Dedifferentiated amniotic fluid mesenchymal stem cell (primary cell): ENCODE measurements at regions not wholly inside any gene's neighbourhood (a gene's known extent, or its start where the extent isn't known, plus 50 kb on each side); places are given as distances from the start of the nearest gene placed in this dataset.

Experiments used
- DNase-seq: peaks from one replicate; pipeline ENCODE4 v3.0.0-alpha.2; 2016; ENCODE audit errors: extremely low spot score

DNA sequence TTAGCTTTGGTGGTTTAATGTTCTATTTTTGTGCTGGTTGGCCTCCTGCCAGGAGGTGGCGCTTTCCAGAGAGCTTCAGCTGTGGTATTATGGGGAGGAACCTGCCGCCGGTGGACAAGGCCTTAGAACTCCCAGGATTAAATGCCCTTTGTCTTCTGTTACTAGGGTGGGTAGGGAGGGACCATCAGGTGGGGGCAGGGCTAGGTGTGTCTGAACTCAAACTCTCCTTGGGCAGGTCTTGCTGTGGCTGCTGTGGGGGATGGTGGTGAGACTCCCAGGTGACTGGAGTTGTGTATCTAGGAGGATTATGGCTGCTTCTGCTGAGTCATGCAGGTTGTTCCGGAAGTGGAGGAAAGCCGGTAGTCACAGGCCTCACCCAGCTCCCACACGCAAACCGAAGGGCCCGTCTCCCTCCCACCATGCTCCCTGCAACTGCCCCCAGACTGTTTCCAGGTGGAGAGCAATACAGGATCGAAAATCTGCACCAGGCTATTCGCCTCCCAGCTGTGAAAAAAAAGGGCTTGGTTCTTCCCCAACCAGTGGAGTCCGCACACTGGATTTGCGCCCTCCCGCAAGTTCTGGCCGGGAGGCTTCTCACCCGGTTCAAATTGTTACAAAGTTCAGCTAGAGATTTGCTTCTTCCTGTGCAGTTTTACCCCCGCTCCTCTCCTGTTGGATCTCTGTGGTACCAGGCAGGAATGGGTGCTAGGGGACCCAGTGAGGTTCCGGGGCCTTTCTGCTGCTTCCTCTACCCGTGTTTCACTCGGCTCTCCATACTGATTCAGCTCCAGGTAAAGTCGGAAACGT, 220.5 kb downstream of the CENPF start:
- DNase-seq: no peak

- no peak for DNase-seq
Observed at GRCh38 chr1:214824763-214825162, 221.8 kb downstream of the CENPF start.

GRCh38 chr1:214826619-214827018, 223.6 kb downstream of the CENPF start:
- DNase-seq: no peak

DNA sequence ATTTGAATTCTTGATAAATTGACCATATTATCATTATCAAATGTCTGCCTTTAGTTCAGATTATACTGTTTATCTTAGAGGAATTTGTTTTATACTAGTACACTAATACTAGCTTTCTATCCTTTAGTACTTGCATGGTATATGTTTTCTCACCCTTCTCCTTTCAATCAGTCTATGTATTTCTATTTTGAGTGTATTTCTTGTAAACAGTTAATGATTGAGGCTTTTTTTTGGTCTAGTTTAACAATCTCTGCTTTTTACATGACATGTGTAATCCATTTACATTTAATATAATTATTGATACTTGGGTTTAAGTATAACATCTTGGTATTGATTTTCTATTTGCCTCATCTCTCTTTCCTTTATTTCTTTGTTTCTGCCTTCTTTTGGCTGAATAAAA, 224.9 kb downstream of the CENPF start:
- DNase-seq: no peak

GRCh38 chr1:214830941-214831340, 227.9 kb downstream of the CENPF start:
- peak; percentile 23 for DNase-seq

DNA sequence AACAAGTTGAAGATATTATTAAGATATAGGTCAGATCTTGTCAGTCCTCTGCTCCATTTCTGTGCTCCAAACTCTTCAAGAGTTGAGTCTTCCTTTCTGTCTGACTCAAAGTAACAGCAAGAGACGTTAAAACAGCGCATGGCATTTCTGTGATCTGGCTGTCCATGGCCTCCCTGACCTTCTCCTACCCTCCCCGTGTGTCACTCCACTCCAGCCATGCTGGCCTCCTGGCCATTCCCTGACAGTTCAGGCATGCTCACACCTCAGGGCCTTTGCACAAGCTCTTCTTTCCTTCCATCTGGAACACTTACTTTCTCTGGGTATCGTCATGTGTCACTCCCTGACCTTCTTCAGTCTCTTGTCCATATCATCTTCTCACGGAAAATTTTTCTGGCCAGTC, 229.0 kb downstream of the CENPF start:
- DNase-seq: no peak

GRCh38 chr1:214833178-214833756, 230.3 kb downstream of the CENPF start:
- DNase-seq: peak; percentile 69

GRCh38 chr1:214837376-214837775, 234.4 kb downstream of the CENPF start:
- DNase-seq: no peak

- peak; percentile 55 for DNase-seq
Observed at GRCh38 chr1:214838351-214838750, 235.4 kb downstream of the CENPF start.

- DNase-seq: no peak
Observed at GRCh38 chr1:214840356-214840755, 237.4 kb downstream of the CENPF start.

- DNase-seq: no peak
Observed at GRCh38 chr1:214842856-214843255, 239.7 kb upstream of the KCNK2 start.

DNA sequence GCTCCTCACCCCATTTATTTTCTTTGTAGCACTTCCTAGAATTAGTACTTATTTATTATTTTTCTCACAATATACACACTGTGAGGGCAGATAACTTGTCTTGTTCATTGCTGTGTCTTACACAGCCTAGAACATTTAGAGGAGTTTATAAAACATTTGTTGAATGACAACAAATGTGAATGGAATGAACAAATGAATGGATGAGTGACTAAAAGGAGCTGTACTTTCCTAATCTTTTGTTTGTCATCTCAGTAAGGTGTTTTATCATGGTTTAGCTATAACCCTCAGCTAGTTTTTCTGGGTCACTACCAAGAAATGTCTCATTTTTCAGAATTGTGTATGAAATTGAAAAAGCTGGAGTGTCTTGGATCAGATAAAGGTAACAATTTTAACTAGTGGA, 239.3 kb upstream of the KCNK2 start:
- no peak for DNase-seq

- no peak for DNase-seq
Observed at GRCh38 chr1:214844319-214844718, 238.2 kb upstream of the KCNK2 start.

GRCh38 chr1:214846276-214846675, 236.3 kb upstream of the KCNK2 start:
- DNase-seq: no peak

DNA sequence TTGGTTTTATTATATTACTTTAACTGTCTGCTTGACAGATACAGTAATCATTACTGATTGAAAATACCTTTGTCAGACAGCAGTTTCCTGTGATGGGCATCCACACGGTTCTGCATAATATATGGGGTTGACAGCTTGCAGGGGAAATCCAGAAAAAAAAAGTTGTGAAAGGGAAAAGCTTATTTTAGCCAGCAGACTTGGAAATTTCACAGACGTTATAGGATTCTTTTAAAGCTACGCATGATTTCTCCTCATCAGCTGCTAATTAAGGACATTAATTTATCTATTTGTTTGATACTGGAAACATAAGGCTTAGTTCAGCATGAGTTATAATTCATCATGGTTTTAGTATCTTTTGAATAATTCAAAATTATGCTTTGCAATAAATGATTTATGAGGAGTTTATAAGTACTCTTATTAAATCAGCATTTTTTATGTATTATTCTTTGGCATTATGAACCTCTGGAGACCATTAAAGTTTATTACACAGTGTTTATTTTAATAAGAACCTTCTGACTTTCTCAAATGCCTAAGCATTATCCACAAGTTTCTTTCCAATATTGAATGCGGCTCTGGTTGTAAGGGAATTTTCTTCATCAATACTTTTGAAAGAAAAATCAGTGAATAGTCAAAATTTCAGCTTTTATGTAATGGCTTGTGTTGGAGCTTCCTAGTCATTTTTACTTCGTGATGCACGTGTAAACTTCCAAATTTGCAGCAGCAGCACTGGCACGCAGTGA, 235.3 kb upstream of the KCNK2 start:
- DNase-seq: no peak

DNA sequence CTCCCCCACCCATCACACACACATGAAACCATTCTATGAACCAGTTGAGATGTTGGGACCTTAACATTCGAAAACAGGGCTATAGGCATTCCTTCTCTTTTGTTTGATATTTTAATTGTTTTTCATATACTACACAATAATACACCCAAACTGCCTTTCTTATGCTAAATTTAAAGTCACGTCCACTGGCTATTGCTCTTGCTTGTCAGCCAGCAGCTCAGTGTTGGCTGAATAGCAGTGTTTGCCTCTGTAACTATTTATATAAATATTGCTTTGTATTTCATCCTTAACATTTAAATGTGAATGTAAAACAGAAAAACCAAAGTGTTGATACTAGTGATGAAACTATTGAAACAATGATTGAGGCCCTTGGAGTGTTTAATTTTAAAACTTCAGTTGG, 234.4 kb upstream of the KCNK2 start:
- DNase-seq: no peak

DNA sequence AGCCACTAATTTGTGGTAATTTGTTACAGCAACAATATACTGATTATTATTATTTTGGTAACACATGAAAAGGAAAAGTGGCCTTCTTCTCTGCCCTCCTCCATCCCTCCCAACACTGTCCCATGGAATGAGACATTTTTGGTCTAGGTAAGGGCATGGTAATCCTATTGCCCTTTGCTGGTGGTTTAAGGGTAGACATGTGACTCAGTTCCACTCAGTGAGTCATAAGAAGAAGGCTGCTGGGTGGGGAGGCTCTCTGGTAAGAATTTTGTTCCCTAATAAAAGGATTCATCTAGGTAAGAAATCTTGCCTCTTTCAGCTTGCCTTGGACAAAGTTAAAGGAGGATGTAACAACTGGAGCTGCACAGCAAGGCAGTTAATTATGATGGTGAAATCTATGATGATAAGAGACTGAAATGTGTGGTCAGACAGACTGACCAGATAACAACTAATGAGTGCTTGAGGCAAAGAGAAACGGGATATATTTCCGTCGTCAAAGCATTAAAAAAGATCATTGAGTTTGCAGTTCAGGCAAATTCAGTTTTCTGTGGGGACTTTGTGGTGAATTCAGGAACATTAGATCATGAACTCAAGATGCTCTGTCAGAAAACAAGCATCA, 232.0 kb upstream of the KCNK2 start:
- DNase-seq: no peak

DNA sequence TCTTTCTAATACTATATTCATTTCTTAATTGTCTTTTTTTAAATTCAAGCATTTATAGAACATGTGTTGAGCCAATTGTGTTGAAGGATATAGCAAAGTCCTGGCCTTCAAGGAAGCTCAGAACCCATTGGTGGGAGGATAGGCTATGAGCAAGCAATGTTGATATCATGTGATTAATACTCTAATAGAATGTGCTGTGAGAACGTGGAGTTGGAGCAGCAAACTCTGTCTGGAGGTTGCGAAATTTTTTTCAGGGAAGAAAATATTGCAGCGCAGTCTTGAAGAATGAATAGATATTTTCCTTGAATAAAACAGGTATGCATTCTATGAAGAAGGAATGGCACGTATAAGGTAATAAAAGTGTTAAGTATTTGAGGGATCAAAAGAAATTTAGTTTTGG, 229.2 kb upstream of the KCNK2 start:
- DNase-seq: no peak

DNA sequence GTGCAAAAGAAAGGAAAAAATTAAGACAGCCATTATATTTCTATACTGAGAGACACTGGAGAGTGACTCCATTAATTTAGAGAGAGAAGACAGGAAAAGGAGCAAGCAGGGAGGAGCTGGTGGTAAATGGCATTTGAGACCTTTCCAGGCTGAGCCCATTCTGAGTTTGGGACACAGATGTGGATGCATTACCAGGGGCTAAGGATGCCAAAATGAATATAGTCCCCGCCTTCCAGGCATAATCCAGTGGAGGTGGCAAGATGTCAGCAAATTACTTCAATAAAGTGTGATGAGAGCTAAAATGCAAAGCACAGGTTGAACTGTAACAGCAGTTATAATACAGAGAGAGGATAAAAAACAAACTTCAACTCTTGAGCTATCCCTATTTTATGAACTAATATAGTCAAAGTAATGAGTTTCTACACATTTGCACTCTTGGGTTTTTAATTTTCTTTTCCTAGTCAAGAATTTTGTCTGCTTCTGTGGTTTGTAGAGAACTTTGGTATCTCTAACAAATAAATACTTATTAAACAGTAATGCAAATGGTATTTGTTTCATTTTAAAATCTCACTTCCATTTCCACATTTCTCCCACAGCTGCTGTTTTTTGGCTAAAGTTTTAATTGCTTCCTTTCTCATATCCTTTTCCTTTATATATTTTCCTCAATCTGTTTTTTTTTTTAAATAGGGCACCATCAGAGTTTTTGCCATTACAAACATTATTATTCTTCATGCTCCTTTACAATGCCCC, 228.2 kb upstream of the KCNK2 start:
- DNase-seq: no peak

DNA sequence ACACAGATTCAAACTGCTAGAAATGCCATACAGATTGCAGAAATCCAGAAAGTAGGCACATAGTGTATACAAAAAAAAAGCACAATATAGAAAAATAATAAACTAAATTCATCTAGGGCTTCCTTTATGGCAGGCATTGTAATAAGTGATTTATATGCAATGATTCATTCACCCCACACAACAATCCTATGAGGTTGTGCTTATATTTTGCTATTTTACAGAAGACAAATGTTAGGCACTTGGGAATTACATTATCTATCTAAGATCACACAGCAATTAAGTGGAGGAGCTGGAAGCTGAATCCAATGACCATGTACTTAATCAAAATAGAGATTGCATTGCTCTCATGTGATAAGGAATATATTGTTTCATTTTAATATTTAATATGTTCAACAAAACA, 225.7 kb upstream of the KCNK2 start:
- DNase-seq: no peak

- peak; percentile 35 for DNase-seq
Observed at GRCh38 chr1:214857716-214858115, 224.8 kb upstream of the KCNK2 start.

GRCh38 chr1:214859647-214860046, 222.9 kb upstream of the KCNK2 start:
- no peak for DNase-seq
